Neural progenitor cell (in vitro differentiated cells): ENCODE measurements at regions not wholly inside any gene's neighbourhood (a gene's known extent, or its start where the extent isn't known, plus 50 kb on each side); places are given as distances from the start of the nearest gene placed in this dataset.

Experiments
- EZH2 ChIP-seq: fragments of 200-600 bp; sonication (generic); IDR thresholded peaks from 2 replicates; pipeline ENCODE4 v1.6.1; 2017; ENCODE audit warnings: antibody characterized with exemption, mild to moderate bottlenecking, moderate library complexity
- TF ChIP-seq, protein P1 (sequence below): fragments of 200-600 bp; sonication (generic); IDR thresholded peaks from 2 replicates; pipeline ENCODE4 v1.5.1; 2017; ENCODE audit warnings: antibody characterized with exemption, mild to moderate bottlenecking

DNA sequence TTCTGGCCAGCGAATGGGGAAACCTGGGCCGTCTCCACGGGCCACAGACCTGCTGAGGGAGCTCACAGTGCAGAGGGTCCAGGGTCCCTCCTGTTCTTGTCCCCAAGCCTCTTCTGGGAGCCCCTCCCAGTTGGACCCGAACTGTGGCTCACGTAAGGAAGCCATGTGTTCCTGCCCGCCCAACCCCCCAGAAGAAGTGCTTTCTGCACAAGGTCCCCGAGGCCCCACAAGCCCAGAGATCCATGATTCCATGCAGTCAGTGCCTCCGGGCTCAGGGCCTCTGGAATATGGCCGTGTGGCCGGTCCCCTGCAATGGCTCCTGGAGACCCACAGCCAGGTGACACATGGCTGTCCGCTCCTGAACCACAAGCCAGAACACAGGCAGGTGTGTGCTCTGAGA lies 272.4 kb downstream of the C16orf95 start:
- TF ChIP-seq, protein P1, sequence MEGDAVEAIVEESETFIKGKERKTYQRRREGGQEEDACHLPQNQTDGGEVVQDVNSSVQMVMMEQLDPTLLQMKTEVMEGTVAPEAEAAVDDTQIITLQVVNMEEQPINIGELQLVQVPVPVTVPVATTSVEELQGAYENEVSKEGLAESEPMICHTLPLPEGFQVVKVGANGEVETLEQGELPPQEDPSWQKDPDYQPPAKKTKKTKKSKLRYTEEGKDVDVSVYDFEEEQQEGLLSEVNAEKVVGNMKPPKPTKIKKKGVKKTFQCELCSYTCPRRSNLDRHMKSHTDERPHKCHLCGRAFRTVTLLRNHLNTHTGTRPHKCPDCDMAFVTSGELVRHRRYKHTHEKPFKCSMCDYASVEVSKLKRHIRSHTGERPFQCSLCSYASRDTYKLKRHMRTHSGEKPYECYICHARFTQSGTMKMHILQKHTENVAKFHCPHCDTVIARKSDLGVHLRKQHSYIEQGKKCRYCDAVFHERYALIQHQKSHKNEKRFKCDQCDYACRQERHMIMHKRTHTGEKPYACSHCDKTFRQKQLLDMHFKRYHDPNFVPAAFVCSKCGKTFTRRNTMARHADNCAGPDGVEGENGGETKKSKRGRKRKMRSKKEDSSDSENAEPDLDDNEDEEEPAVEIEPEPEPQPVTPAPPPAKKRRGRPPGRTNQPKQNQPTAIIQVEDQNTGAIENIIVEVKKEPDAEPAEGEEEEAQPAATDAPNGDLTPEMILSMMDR, result no peak
- TF ChIP-seq EZH2, result no peak
